ENCODE measurements at regions not wholly inside any gene's neighbourhood (a gene's known extent, or its start where the extent isn't known, plus 50 kb on each side); places are given as distances from the start of the nearest gene placed in this dataset.
A peak's percentile ranks its signal among the peaks of the same experiment; 100 is the strongest.
"Not testable (repeated sequence)": the region's sequence is repeated elsewhere in the genome, so short reads cannot be mapped to it uniquely, and the experiment has no call there.

- Mint-ChIP-seq H3K9me3 (peaks cover 86% of the 10 kb centered on the region), H3K4me1 (peaks cover 19% of the 10 kb centered on the region), H3K36me3 (ENCODE audit: low read depth) (peaks cover 28% of the 10 kb centered on the region), H3K27ac (no peak overlapping the region), H3K4me3 (no peak overlapping the region), H3K27me3 (ENCODE audit: low read depth, poor library complexity) (peaks cover 85% of the 10 kb centered on the region)
- DNase-seq, result no peak
- TF ChIP-seq CTCF (IDR thresholded peaks at IDR 0.05), result no peak
These were observed 163.2 kb upstream of the NBPF11 start for GRCh38 chr1:148315071-148315811.

- no peak overlapping the region for H3K27ac Mint-ChIP-seq
- H3K27me3 Mint-ChIP-seq (ENCODE audit: low read depth, poor library complexity), result peaks cover 93% of the 10 kb centered on the region
- no peak for TF ChIP-seq CTCF (IDR thresholded peaks at IDR 0.05)
- peaks cover 81% of the 10 kb centered on the region for H3K9me3 Mint-ChIP-seq
- H3K36me3 Mint-ChIP-seq (ENCODE audit: low read depth), result peaks cover 35% of the 10 kb centered on the region
- no peak overlapping the region for H3K4me3 Mint-ChIP-seq
- no peak for DNase-seq
- peaks cover 7% of the 10 kb centered on the region for H3K4me1 Mint-ChIP-seq
These were observed 158.7 kb upstream of the NBPF11 start for GRCh38 chr1:148310807-148311206.

GRCh38 chr1:148309940-148310500 lies 157.9 kb upstream of the NBPF11 start:
- H3K27ac Mint-ChIP-seq, result no peak overlapping the region
- H3K9me3 Mint-ChIP-seq, result peaks cover 85% of the 10 kb centered on the region
- H3K4me3 Mint-ChIP-seq, result peak overlapping the region; percentile 43
- H3K4me1 Mint-ChIP-seq, result peaks cover 15% of the 10 kb centered on the region
- no peak for TF ChIP-seq CTCF (IDR thresholded peaks at IDR 0.05)
- peaks cover 93% of the 10 kb centered on the region for H3K27me3 Mint-ChIP-seq (ENCODE audit: low read depth, poor library complexity)
- peaks cover 42% of the 10 kb centered on the region for H3K36me3 Mint-ChIP-seq (ENCODE audit: low read depth)
- no peak for DNase-seq

GRCh38 chr1:148308832-148309458 lies 156.9 kb upstream of the NBPF11 start:
- TF ChIP-seq CTCF (IDR thresholded peaks at IDR 0.05), result no peak
- Mint-ChIP-seq H3K4me1 (peaks cover 20% of the 10 kb centered on the region), H3K9me3 (peaks cover 78% of the 10 kb centered on the region), H3K27me3 (ENCODE audit: low read depth, poor library complexity) (peaks cover 89% of the 10 kb centered on the region), H3K4me3 (peak overlapping the region; percentile 43), H3K36me3 (ENCODE audit: low read depth) (peaks cover 37% of the 10 kb centered on the region), H3K27ac (no peak overlapping the region)
- DNase-seq, result no peak

- Mint-ChIP-seq H3K36me3 (ENCODE audit: low read depth) (peaks cover 36% of the 10 kb centered on the region), H3K27ac (no peak overlapping the region), H3K4me1 (peaks cover 24% of the 10 kb centered on the region), H3K27me3 (ENCODE audit: low read depth, poor library complexity) (peaks cover 83% of the 10 kb centered on the region), H3K9me3 (peaks cover 70% of the 10 kb centered on the region), H3K4me3 (no peak overlapping the region)
- no peak for DNase-seq
- no peak for TF ChIP-seq CTCF (IDR thresholded peaks at IDR 0.05)
These were observed 155.6 kb upstream of the NBPF11 start for GRCh38 chr1:148307583-148308185.

GRCh38 chr1:148304935-148305334 lies 152.9 kb upstream of the NBPF11 start:
- not testable (repeated sequence) for H3K27ac Mint-ChIP-seq, DNase-seq
- peaks cover 43% of the 10 kb centered on the region for H3K9me3 Mint-ChIP-seq
- peaks cover 57% of the 10 kb centered on the region for H3K27me3 Mint-ChIP-seq (ENCODE audit: low read depth, poor library complexity)
- peaks cover 21% of the 10 kb centered on the region for H3K36me3 Mint-ChIP-seq (ENCODE audit: low read depth)
- H3K4me1 Mint-ChIP-seq, result peaks cover 24% of the 10 kb centered on the region
- peak overlapping the region; percentile 43 for H3K4me3 Mint-ChIP-seq

- Mint-ChIP-seq H3K9me3 (peaks cover 27% of the 10 kb centered on the region), H3K36me3 (ENCODE audit: low read depth) (peaks cover 15% of the 10 kb centered on the region), H3K27me3 (ENCODE audit: low read depth, poor library complexity) (peaks cover 35% of the 10 kb centered on the region), H3K4me3 (peak overlapping the region; percentile 79), H3K4me1 (peaks cover 24% of the 10 kb centered on the region)
- H3K27ac Mint-ChIP-seq, result not testable (repeated sequence)
- DNase-seq, result peak; percentile 60
These were observed 150.7 kb upstream of the NBPF11 start for GRCh38 chr1:148302586-148303364.

- not testable (repeated sequence) for H3K27ac Mint-ChIP-seq
- peaks cover 25% of the 10 kb centered on the region for H3K9me3 Mint-ChIP-seq
These were observed 145.8 kb upstream of the NBPF11 start for GRCh38 chr1:148297852-148298251.

More at GRCh38 chr1:148297852-148298251, 145.8 kb upstream of the NBPF11 start:
- peaks cover 11% of the 10 kb centered on the region for H3K36me3 Mint-ChIP-seq (ENCODE audit: low read depth)
- not testable (repeated sequence) for H3K27me3 Mint-ChIP-seq (ENCODE audit: low read depth, poor library complexity); H3K4me3 Mint-ChIP-seq; DNase-seq
- peaks cover 15% of the 10 kb centered on the region for H3K4me1 Mint-ChIP-seq
